Neural progenitor cell (in vitro differentiated cells): ENCODE measurements at regions not wholly inside any gene's neighbourhood (a gene's known extent, or its start where the extent isn't known, plus 50 kb on each side); places are given as distances from the start of the nearest gene placed in this dataset. TPM values are rescaled to one million over a fixed set of nuclear protein-coding genes. Genes with fewer than 3 reads are reported as not detected.

Experiments
- small RNA-seq: library from RNA; depleted of rRNA; stranded (forward); fragments of <200 nt; gene quantifications from one replicate; pipeline ENCODE3, GENCODE V24; 2015

Small RNA genes in the stretch of these regions (small RNA-seq; reads per million reads assigned to genes)
- gene RF00402 = not detected
